Loucy (cell line): ENCODE measurements at regions not wholly inside any gene's neighbourhood (a gene's known extent, or its start where the extent isn't known, plus 50 kb on each side); places are given as distances from the start of the nearest gene placed in this dataset.

Experiments
- H2AFZ ChIP-seq: fragments of 200-600 bp; sonication (generic); 2 replicates; pipeline ENCODE4 v1.6.0; 2016; ENCODE audit warnings: antibody characterized with exemption, mild to moderate bottlenecking, low read length, moderate library complexity
- H3F3A ChIP-seq: fragments of 200-600 bp; 2 replicates; pipeline ENCODE4 v1.6.0; 2016; ENCODE audit warnings: antibody characterized with exemption, low read depth, mild to moderate bottlenecking
- H3K27me3 ChIP-seq: fragments of 200-600 bp; sonication (generic); 2 replicates; pipeline ENCODE4 v1.6.1; 2014; ENCODE audit warnings: low read length, mild to moderate bottlenecking; ENCODE audit not compliant: insufficient read depth, poor library complexity, severe bottlenecking
- H3K36me3 ChIP-seq: fragments of 200-600 bp; sonication (generic); 2 replicates; pipeline ENCODE4 v1.6.1; 2016; ENCODE audit warnings: low read length; ENCODE audit not compliant: insufficient read depth
- H3K4me1 ChIP-seq: fragments of 200-600 bp; sonication (generic); 2 replicates; pipeline ENCODE4 v1.5.1; 2014; ENCODE audit warnings: low read length, mild to moderate bottlenecking; ENCODE audit not compliant: insufficient read depth, poor library complexity, severe bottlenecking
- H3K4me2 ChIP-seq: fragments of 200-600 bp; sonication (generic); 2 replicates; pipeline ENCODE4 v1.6.0; 2014; ENCODE audit warnings: antibody characterized with exemption, low read length, low read depth, mild to moderate bottlenecking; ENCODE audit not compliant: poor library complexity, severe bottlenecking
- H3K4me3 ChIP-seq: fragments of 200-600 bp; sonication (generic); 2 replicates; pipeline ENCODE4 v1.5.1; 2014; ENCODE audit warnings: low read length, mild to moderate bottlenecking, mixed read lengths; ENCODE audit not compliant: poor library complexity, severe bottlenecking
- H3K79me2 ChIP-seq: fragments of 200-600 bp; sonication (generic); 2 replicates; pipeline ENCODE4 v1.6.1; 2014; ENCODE audit warnings: low read length; ENCODE audit not compliant: insufficient read depth
- H3K9ac ChIP-seq: fragments of 200-600 bp; sonication (generic); 2 replicates; pipeline ENCODE4 v1.6.0; 2014; ENCODE audit warnings: mild to moderate bottlenecking, low read depth, low read length, moderate library complexity; ENCODE audit not compliant: poor library complexity, severe bottlenecking
- H3K9me2 ChIP-seq: fragments of 200-600 bp; sonication (generic); replicated peaks from 2 replicates; pipeline ENCODE4 v1.6.1; 2016; ENCODE audit warnings: low read depth, low read length, mixed read lengths
- H3K9me3 ChIP-seq: fragments of 200-600 bp; sonication (generic); 2 replicates; pipeline ENCODE4 v1.6.1; 2014; ENCODE audit warnings: mild to moderate bottlenecking, antibody characterized with exemption, low read length, low read depth; ENCODE audit not compliant: insufficient read depth
- H4K20me1 ChIP-seq: fragments of 200-600 bp; sonication (generic); 2 replicates; pipeline ENCODE4 v1.6.0; 2014; ENCODE audit warnings: antibody characterized with exemption, low read length, mild to moderate bottlenecking; ENCODE audit not compliant: insufficient read depth, poor library complexity, severe bottlenecking
- EZH2phosphoT487 ChIP-seq: fragments of 200-600 bp; IDR thresholded peaks from 2 replicates; pipeline ENCODE4 v1.6.1; 2018; ENCODE audit warnings: antibody characterized with exemption, mild to moderate bottlenecking, moderate library complexity, borderline replicate concordance
- TF ChIP-seq, protein P1 (sequence below): fragments of 200-600 bp; sonication (generic); conservative IDR thresholded peaks from 2 replicates; pipeline ENCODE4 v1.5.1; 2014; ENCODE audit warnings: mild to moderate bottlenecking, antibody characterized with exemption, low read length

DNA sequence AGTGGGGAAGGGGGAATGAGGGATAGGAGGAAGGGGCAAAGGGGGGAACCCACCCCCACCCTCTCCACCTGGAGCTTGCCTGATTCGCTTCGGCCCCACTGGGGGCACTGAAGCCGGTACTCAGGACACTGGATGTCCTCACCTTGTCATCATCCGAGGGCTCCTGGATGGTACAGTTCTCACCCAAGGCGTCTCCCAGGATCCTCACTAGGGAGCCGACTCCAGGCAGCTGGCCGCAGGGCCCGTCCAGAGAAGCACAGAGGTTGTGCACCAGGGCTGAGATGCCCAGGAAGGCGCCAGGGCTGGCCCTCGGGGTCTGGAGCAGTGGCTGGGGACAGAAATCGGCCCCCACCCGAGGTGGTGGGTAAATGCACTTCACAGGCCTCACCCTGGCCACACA lies 92.3 kb downstream of the LITAF start:
- no peak for TF ChIP-seq EZH2phosphoT487
- TF ChIP-seq, protein P1, sequence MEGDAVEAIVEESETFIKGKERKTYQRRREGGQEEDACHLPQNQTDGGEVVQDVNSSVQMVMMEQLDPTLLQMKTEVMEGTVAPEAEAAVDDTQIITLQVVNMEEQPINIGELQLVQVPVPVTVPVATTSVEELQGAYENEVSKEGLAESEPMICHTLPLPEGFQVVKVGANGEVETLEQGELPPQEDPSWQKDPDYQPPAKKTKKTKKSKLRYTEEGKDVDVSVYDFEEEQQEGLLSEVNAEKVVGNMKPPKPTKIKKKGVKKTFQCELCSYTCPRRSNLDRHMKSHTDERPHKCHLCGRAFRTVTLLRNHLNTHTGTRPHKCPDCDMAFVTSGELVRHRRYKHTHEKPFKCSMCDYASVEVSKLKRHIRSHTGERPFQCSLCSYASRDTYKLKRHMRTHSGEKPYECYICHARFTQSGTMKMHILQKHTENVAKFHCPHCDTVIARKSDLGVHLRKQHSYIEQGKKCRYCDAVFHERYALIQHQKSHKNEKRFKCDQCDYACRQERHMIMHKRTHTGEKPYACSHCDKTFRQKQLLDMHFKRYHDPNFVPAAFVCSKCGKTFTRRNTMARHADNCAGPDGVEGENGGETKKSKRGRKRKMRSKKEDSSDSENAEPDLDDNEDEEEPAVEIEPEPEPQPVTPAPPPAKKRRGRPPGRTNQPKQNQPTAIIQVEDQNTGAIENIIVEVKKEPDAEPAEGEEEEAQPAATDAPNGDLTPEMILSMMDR, result no peak
- no peaks in the 10 kb centered on the region for H3K79me2 ChIP-seq
- no peaks in the 10 kb centered on the region for H3K9me3 ChIP-seq
- H3K9ac ChIP-seq, result no peak overlapping the region
- H3K4me2 ChIP-seq, result no peak overlapping the region
- H3K4me1 ChIP-seq, result peaks cover 12% of the 10 kb centered on the region
- no peaks in the 10 kb centered on the region for H3K36me3 ChIP-seq
- H3F3A ChIP-seq, result no peaks in the 10 kb centered on the region
- no peaks in the 10 kb centered on the region for H3K9me2 ChIP-seq
- H3K27me3 ChIP-seq, result no peaks in the 10 kb centered on the region
- no peaks in the 10 kb centered on the region for H4K20me1 ChIP-seq
- no peak overlapping the region for H3K4me3 ChIP-seq
- H2AFZ ChIP-seq, result no peak overlapping the region

DNA sequence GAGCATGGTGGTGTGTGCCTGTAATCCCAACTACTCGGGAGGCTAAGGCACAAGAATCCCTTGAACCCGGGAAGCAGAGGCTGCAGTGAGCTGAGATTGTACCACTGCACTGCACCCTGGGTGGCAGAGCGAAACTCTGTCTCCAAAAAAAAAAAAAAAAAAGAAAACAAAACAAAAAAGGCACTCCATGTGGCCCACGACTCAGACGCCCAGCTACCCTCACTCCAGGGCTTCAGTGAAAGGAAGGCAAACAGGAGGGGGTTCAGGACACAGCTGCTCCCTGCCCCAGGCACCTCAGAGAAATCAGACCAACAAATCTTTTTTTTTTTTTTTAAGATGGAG lies 91.7 kb downstream of the LITAF start:
- H3K27me3 ChIP-seq, result no peaks in the 10 kb centered on the region
- no peak overlapping the region for H3K4me2 ChIP-seq
- H3K4me3 ChIP-seq, result no peak overlapping the region
- H3K4me1 ChIP-seq, result peaks cover 12% of the 10 kb centered on the region
- no peak overlapping the region for H2AFZ ChIP-seq
- no peaks in the 10 kb centered on the region for H3F3A ChIP-seq
- no peaks in the 10 kb centered on the region for H3K36me3 ChIP-seq
- H3K79me2 ChIP-seq, result no peaks in the 10 kb centered on the region
- H3K9ac ChIP-seq, result no peak overlapping the region
- TF ChIP-seq EZH2phosphoT487, result no peak
- TF ChIP-seq, protein P1, result no peak
- no peaks in the 10 kb centered on the region for H3K9me2 ChIP-seq
- no peaks in the 10 kb centered on the region for H3K9me3 ChIP-seq
- no peaks in the 10 kb centered on the region for H4K20me1 ChIP-seq
